Smooth muscle cell (in vitro differentiated cells): ENCODE measurements at regions not wholly inside any gene's neighbourhood (a gene's known extent, or its start where the extent isn't known, plus 50 kb on each side); places are given as distances from the start of the nearest gene placed in this dataset.

Experiments used
- DNase-seq: peaks from one replicate; lab custom pipeline; 2025; ENCODE audit not compliant: unreplicated experiment; lab: John Stamatoyannopoulos, UW
- H2AFZ ChIP-seq: fragments of 200-600 bp; sonication (generic); 2 replicates; pipeline ENCODE4 v1.6.0; 2016; ENCODE audit warnings: antibody characterized with exemption, low read depth, mild to moderate bottlenecking
- H3F3A ChIP-seq: fragments of 200-600 bp; sonication (generic); 2 replicates; pipeline ENCODE4 v1.6.0; 2017; ENCODE audit warnings: antibody characterized with exemption, low read depth
- H3K27ac ChIP-seq: fragments of 200-600 bp; sonication (generic); 2 replicates; pipeline ENCODE4 v1.5.1; 2016; ENCODE audit warnings: low read depth, mild to moderate bottlenecking
- H3K27me3 ChIP-seq: fragments of 200-600 bp; sonication (generic); 2 replicates; pipeline ENCODE4 v1.6.1; 2016; ENCODE audit warnings: low read depth, mild to moderate bottlenecking
- H3K36me3 ChIP-seq: fragments of 200-600 bp; sonication (generic); 2 replicates; pipeline ENCODE4 v1.5.1; 2016; ENCODE audit warnings: low read depth
- H3K4me1 ChIP-seq: fragments of 200-600 bp; sonication (generic); 2 replicates; pipeline ENCODE4 v1.5.1; 2016; ENCODE audit warnings: low read depth
- H3K4me2 ChIP-seq: fragments of 200-600 bp; sonication (generic); 2 replicates; pipeline ENCODE4 v1.6.0; 2016; ENCODE audit warnings: mild to moderate bottlenecking
- H3K4me3 ChIP-seq: fragments of 200-600 bp; sonication (generic); 2 replicates; pipeline ENCODE4 v1.5.1; 2016; ENCODE audit warnings: mild to moderate bottlenecking
- H3K79me2 ChIP-seq: fragments of 200-600 bp; sonication (generic); 2 replicates; pipeline ENCODE4 v1.6.0; 2016; ENCODE audit warnings: low read depth, mild to moderate bottlenecking
- H3K9ac ChIP-seq: fragments of 200-600 bp; sonication (generic); 2 replicates; pipeline ENCODE4 v1.6.0; 2016; ENCODE audit warnings: low read depth
- H3K9me3 ChIP-seq: fragments of 200-600 bp; sonication (generic); replicated peaks from 2 replicates; pipeline ENCODE4 v1.5.1; 2016; ENCODE audit warnings: low read depth
- H4K20me1 ChIP-seq: fragments of 200-600 bp; sonication (generic); 2 replicates; pipeline ENCODE4 v1.6.0; 2016; ENCODE audit warnings: low read depth
- WGBS: methylation state at CpG from one replicate; pipeline ENCODE4 v1.1.7; 2016; ENCODE audit warnings: low lambda C conversion rate; 5-methylcytosine and 5-hydroxymethylcytosine counted together
- TF ChIP-seq, protein P1 (sequence below): fragments of 200-600 bp; sonication (generic); IDR thresholded peaks from 2 replicates; pipeline ENCODE4 v1.5.1; 2017; ENCODE audit warnings: borderline replicate concordance, mild to moderate bottlenecking, antibody characterized with exemption; ENCODE audit not compliant: insufficient read depth, poor library complexity, severe bottlenecking

DNA sequence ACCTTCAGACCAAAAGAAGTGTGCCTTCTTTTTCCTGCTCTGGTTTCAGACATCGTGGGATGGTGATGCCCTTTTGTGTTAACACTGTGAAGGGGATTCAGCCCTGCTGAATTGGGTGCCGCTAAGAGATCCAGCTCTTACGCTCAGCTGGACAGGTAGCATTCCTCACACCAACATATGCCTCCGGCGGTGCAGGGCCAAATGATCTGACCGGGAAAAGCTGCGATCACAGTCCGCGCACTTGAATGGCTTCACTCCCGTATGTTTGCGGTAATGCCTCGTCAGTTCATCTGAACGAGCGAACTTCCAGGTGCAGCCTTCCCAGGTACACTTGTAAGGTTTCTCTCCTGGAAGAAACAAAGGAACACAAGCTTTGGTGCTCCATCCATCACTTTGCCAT is 438.9 kb downstream of the KLF12 start:
- H3K27me3 ChIP-seq = no peaks in the 10 kb centered on the region
- DNase-seq = no peak
- no peaks in the 10 kb centered on the region for H3K9me3 ChIP-seq
- no peak overlapping the region for H3K27ac ChIP-seq
- 98% methylated on average over 14 of the region's 14 CpGs for WGBS
- H2AFZ ChIP-seq = no peak overlapping the region
- H3F3A ChIP-seq = no peaks in the 10 kb centered on the region
- H4K20me1 ChIP-seq = no peaks in the 10 kb centered on the region
- H3K79me2 ChIP-seq = no peaks in the 10 kb centered on the region
- no peaks in the 10 kb centered on the region for H3K36me3 ChIP-seq
- TF ChIP-seq, protein P1, sequence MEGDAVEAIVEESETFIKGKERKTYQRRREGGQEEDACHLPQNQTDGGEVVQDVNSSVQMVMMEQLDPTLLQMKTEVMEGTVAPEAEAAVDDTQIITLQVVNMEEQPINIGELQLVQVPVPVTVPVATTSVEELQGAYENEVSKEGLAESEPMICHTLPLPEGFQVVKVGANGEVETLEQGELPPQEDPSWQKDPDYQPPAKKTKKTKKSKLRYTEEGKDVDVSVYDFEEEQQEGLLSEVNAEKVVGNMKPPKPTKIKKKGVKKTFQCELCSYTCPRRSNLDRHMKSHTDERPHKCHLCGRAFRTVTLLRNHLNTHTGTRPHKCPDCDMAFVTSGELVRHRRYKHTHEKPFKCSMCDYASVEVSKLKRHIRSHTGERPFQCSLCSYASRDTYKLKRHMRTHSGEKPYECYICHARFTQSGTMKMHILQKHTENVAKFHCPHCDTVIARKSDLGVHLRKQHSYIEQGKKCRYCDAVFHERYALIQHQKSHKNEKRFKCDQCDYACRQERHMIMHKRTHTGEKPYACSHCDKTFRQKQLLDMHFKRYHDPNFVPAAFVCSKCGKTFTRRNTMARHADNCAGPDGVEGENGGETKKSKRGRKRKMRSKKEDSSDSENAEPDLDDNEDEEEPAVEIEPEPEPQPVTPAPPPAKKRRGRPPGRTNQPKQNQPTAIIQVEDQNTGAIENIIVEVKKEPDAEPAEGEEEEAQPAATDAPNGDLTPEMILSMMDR = no peak
- H3K4me3 ChIP-seq = no peak overlapping the region
- H3K4me1 ChIP-seq = no peaks in the 10 kb centered on the region
- no peak overlapping the region for H3K4me2 ChIP-seq
- no peak overlapping the region for H3K9ac ChIP-seq

DNA sequence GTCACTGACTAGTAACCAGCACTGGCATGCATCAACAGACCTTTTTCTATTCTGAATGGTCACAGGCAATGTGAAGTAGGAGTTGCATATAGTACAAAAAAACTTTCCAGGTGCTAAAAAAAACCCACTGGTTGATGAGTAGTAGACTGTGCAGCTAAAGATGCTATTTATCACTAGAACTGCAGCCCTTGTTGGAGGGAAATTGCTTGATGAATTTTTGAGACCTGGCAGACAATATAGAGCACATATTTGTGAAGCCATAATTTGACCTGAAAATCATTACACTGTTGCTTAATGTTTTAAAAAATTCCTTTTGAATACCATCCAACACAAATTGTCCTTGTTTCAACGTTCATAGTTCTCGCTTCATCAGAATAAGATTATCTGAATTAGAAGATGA is 441.0 kb downstream of the KLF12 start:
- whole genome bisulfite sequencing = 99% methylated on average over 2 of the region's 2 CpGs
- no peaks in the 10 kb centered on the region for H3K79me2 ChIP-seq
- TF ChIP-seq, protein P1 = no peak
- H3K27me3 ChIP-seq = no peaks in the 10 kb centered on the region
- H3K4me2 ChIP-seq = no peak overlapping the region
- H3K9me3 ChIP-seq = no peaks in the 10 kb centered on the region
- H4K20me1 ChIP-seq = no peaks in the 10 kb centered on the region
- no peaks in the 10 kb centered on the region for H3K36me3 ChIP-seq
- DNase-seq = no peak
- H3K9ac ChIP-seq = no peak overlapping the region
- H3K4me3 ChIP-seq = no peak overlapping the region
- H2AFZ ChIP-seq = no peak overlapping the region
- no peaks in the 10 kb centered on the region for H3K4me1 ChIP-seq
- H3K27ac ChIP-seq = no peak overlapping the region
- no peaks in the 10 kb centered on the region for H3F3A ChIP-seq

DNA sequence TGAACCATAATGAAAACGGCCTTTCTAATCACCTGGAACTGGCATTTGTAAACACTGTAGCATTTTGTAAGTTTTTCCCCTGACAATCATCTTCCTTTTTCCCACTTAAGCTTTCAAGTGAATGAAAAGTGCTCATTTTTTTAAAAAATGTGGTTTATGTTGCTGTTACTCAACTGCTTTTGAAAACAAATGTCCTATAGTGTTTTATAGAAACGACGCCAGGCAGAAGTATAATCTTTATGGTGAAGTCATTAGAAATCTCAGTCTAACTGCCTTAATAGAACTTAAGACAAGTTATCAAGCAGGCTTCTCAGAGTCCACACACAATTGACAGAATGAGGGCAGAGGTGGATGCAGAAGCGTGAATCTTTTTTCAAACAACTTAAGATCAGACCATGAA is 442.3 kb downstream of the KLF12 start:
- WGBS = 90% methylated on average over 4 of the region's 4 CpGs
- H4K20me1 ChIP-seq = no peaks in the 10 kb centered on the region
- TF ChIP-seq, protein P1 = no peak

DNA sequence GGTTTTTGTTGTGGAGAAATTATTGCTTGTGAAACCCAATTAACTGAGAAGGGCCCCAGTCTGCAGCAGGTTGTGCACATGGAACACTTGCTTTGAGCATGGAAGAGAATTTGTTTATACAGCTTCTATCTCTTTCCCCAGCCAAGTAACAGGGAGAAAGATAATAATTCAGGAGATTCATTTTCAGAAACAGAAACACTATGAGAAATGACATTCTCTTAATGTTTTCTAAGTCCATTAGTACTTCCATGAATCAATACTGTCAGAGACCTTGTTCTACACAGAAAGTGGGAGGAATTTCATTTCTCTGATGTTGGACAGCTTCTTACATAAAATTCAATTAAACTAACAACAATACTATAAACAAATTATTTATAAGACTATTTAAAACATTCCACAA is 446.3 kb downstream of the KLF12 start:
- DNase-seq = no peak
- H3K9me3 ChIP-seq = no peaks in the 10 kb centered on the region
- H3K4me2 ChIP-seq = no peak overlapping the region
- no peaks in the 10 kb centered on the region for H3K36me3 ChIP-seq
- TF ChIP-seq, protein P1 = no peak
- H4K20me1 ChIP-seq = no peaks in the 10 kb centered on the region
- H3K79me2 ChIP-seq = no peaks in the 10 kb centered on the region
- no peaks in the 10 kb centered on the region for H3F3A ChIP-seq
- no peak overlapping the region for H3K4me3 ChIP-seq
- no peak overlapping the region for H3K9ac ChIP-seq
- H3K27ac ChIP-seq = no peak overlapping the region
- H2AFZ ChIP-seq = no peak overlapping the region
- no peaks in the 10 kb centered on the region for H3K4me1 ChIP-seq
- H3K27me3 ChIP-seq = no peaks in the 10 kb centered on the region

More for the DNA sequence above, 442.3 kb downstream of the KLF12 start:
- Histone ChIP-seq H3F3A (no peaks in the 10 kb centered on the region), H3K36me3 (no peaks in the 10 kb centered on the region), H3K9me3 (no peaks in the 10 kb centered on the region), H3K79me2 (no peaks in the 10 kb centered on the region), H3K4me3 (no peak overlapping the region), H3K4me2 (no peak overlapping the region), H3K9ac (no peak overlapping the region), H3K27ac (no peak overlapping the region), H2AFZ (no peak overlapping the region), H3K27me3 (no peaks in the 10 kb centered on the region), H3K4me1 (no peaks in the 10 kb centered on the region)
- DNase-seq = no peak
